ENCODE measurements at regions not wholly inside any gene's neighbourhood (a gene's known extent, or its start where the extent isn't known, plus 50 kb on each side); places are given as distances from the start of the nearest gene placed in this dataset.

- TF ChIP-seq CTCF (conservative IDR thresholded peaks at IDR 0.05 in 1 of 2, IDR thresholded peaks at IDR 0.05 in 1 of 2; ENCODE audit: extremely low read depth in 1 of 2, insufficient read depth in 1 of 2, low read depth in 1 of 2, low read length in 2 of 2) (no peak), EZH2 (IDR thresholded peaks at IDR 0.05; ENCODE audit: borderline replicate concordance, low read length) (no peak)
These were observed 195.7 kb downstream of the GASK1B start for GRCh38 chr4:157977086-157977485.

All from mammary epithelial cell (primary cell).